Heart left ventricle (tissue), 16 donors: ENCODE measurements at regions not wholly inside any gene's neighbourhood (a gene's known extent, or its start where the extent isn't known, plus 50 kb on each side); places are given as distances from the start of the nearest gene placed in this dataset.

Source experiments
- ATAC-seq, 4 donors: fragments of 200-7000 bp; cut with Tn5 transposase; one replicate each; pipeline ENCODE4 v1.9.1; 2020 to 2022; ENCODE audit warnings: moderate library complexity in 4 of 4, mild to moderate bottlenecking in 3 of 4, moderate number of reproducible peaks in 1 of 4
- DNase-seq, 5 donors: peaks; one replicate each; pipeline ENCODE4 v3.0.0-alpha.2; 2020
- H3K27ac ChIP-seq, 12 donors: fragments of 200-600 bp; sonication (generic) in 4 of 12; one replicate each; pipeline versions ENCODE4 v1.5.0 to v1.8.0; 2016 to 2022; ENCODE audit warnings: mild to moderate bottlenecking in 2 of 12
- H3K27me3 ChIP-seq, 9 donors: fragments of 200-600 bp; sonication (generic) in 2 of 9; one replicate each; pipeline versions ENCODE4 v1.5.1 to v1.8.0; 2016 to 2022; ENCODE audit warnings: mild to moderate bottlenecking in 3 of 9
- H3K36me3 ChIP-seq, 9 donors: fragments of 200-600 bp; sonication (generic) in 2 of 9; one replicate each; pipeline versions ENCODE4 v1.5.0 to v1.8.0; 2018 to 2022; ENCODE audit warnings: mild to moderate bottlenecking in 2 of 9
- H3K4me1 ChIP-seq, 12 donors: fragments of 200-600 bp; sonication (generic) in 4 of 12; one replicate each; pipeline versions ENCODE4 v1.5.0 to v1.8.0; 2016 to 2022; ENCODE audit warnings: mild to moderate bottlenecking in 3 of 12
- H3K4me3 ChIP-seq, 12 donors: fragments of 200-600 bp; sonication (generic) in 4 of 12; one replicate each; pipeline versions ENCODE4 v1.5.0 to v1.8.0; 2017 to 2022; ENCODE audit warnings: mild to moderate bottlenecking in 9 of 12, moderate library complexity in 4 of 12
- H3K9me3 ChIP-seq, 12 donors: fragments of 200-600 bp; sonication (generic) in 4 of 12; one replicate each; pipeline versions ENCODE4 v1.5.0 to v1.8.0; 2016 to 2022; ENCODE audit warnings: mild to moderate bottlenecking in 1 of 12
- CTCF ChIP-seq, 12 donors: fragments of 200-600 bp; sonication (generic) in 4 of 12; IDR thresholded peaks; one replicate each; pipeline versions ENCODE4 v1.5.0 to v1.8.0; 2018 to 2022; ENCODE audit warnings: antibody characterized with exemption in 12 of 12, mild to moderate bottlenecking in 5 of 12
- POLR2A ChIP-seq, 2 donors: fragments of 450-650 bp; IDR thresholded peaks; one replicate each; pipeline ENCODE4 v1.6.1; 2017; ENCODE audit warnings: antibody characterized with exemption in 2 of 2, mild to moderate bottlenecking in 2 of 2, moderate library complexity in 2 of 2
- WGBS, 4 donors: extraction: QIAGEN DNeasy Blood & Tissue Kit in 2 of 4; methylation state at CpG; one replicate each; pipeline versions ENCODE4 v1.1.5 to v1.1.7; 2013 to 2018; 5-methylcytosine and 5-hydroxymethylcytosine counted together
- intact Hi-C, 10 donors: fragments of 100-400 bp; cut with DNase I; formaldehyde crosslinking; loops; one replicate each; pipeline versions ENCODE4 v1.11.1 to v1.14.2; 2022
- donor health status: ischemic (EF 13 %, LVEDD 7.1; RV severe dilation, severe dysfunction).
- donor health status: healthy with polysubstance abuse.
- donor health status: DM: no; HTN: yes; CAD: no.
- donor health status: DM: no; HTN: no; CAD: no.
- donor health status: ischemic (EF 25% LVEDD 6.9; RV normal size, moderate dysfunction).
- donor health status: ischemic (EF 25% LVEDD 5.7; RV mildly dilated, moderate dysfunction).
- donor health status: healthy.
- donor health status: DM: yes; HTN: yes; CAD: no.
- donor health status: ischemic (EF 35%, LVEDD 5.7; RV mildly dilated, moderate dysfunction).
- donor health status: nonischemic (EF 11% LVEDD 7.7; RV severe dilation, severe dysfunction).
- donor health status: DM: yes; HTN: yes; CAD: no.
- donor health status: PGD.
- donor health status: ischemic (EF 29% LVEDD 5.4; RV normal size, mild dysfunction).
- donor health status: nonischemic (EF 23%, LVEDD 6.1; RV moderate dilation, normal function).

GRCh38 chr10:57921140-57921539 lies 346.6 kb downstream of the IPMK start:
- Histone ChIP-seq H3K4me3 (no peak overlapping the region), H3K27me3 (no peaks in the 10 kb centered on the region), H3K9me3 (no peaks in the 10 kb centered on the region), H3K36me3 (no peaks in the 10 kb centered on the region), H3K27ac (no peak overlapping the region), H3K4me1 (no peaks in the 10 kb centered on the region)
- TF ChIP-seq CTCF (IDR thresholded peaks at IDR 0.05) (no peak), POLR2A (IDR thresholded peaks at IDR 0.05) (no peak)
- intact Hi-C loops = no loop called here
- ATAC-seq (no peak), DNase-seq (no peak)

- DNase-seq = no peak
- ATAC-seq = no peak
- H3K36me3 ChIP-seq = no peaks in the 10 kb centered on the region
- no peaks in the 10 kb centered on the region for H3K27me3 ChIP-seq
- no peaks in the 10 kb centered on the region for H3K4me1 ChIP-seq
- no peak overlapping the region for H3K27ac ChIP-seq
- intact Hi-C loops = no loop called here
- WGBS, 4 donors = 72 to 81% (median 76%) methylated on average over 1 of the region's 1 CpG
- no peak for TF ChIP-seq POLR2A (IDR thresholded peaks at IDR 0.05)
- no peak for TF ChIP-seq CTCF (IDR thresholded peaks at IDR 0.05)
- H3K4me3 ChIP-seq = no peak overlapping the region
- H3K9me3 ChIP-seq = no peaks in the 10 kb centered on the region
Measured at GRCh38 chr10:57919864-57920263, 347.8 kb downstream of the IPMK start.

- no peaks in the 10 kb centered on the region for H3K4me1 ChIP-seq
- H3K27ac ChIP-seq = no peak overlapping the region
- no peak overlapping the region for H3K4me3 ChIP-seq
- H3K9me3 ChIP-seq = no peaks in the 10 kb centered on the region
- intact Hi-C loops = no loop called here
- H3K36me3 ChIP-seq = no peaks in the 10 kb centered on the region
- ATAC-seq = no peak
- no peak for DNase-seq
- no peaks in the 10 kb centered on the region for H3K27me3 ChIP-seq
- TF ChIP-seq CTCF (IDR thresholded peaks at IDR 0.05) (no peak), POLR2A (IDR thresholded peaks at IDR 0.05) (no peak)
Measured at GRCh38 chr10:57917019-57917418, 350.7 kb downstream of the IPMK start.

DNA sequence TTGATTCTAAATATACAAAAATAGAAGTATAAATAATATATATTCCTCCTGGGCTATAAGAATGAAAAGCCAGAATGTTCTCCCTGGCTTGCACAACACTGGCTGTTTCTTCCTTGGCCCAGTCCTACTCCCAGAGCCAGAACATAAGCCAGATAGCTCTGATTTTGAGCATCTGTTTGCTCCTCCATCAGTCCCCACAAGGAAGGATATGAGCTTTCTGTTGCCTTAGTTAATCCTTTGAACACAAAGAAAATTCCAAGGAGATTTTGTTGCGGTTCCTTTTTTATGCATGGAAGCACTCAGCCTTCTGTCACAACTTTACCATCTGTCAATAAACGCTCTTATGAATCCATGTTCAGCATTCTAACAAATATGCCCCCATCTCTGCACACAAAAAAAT lies 361.8 kb downstream of the IPMK start:
- no peaks in the 10 kb centered on the region for H3K27me3 ChIP-seq
- DNase-seq = no peak
- H3K27ac ChIP-seq = no peak overlapping the region
- 73 to 80% (median 77%) methylated on average over 2 of the region's 2 CpGs for WGBS, 4 donors
- peaks cover 0 to 7% (median 0%) of the 10 kb centered on the region in 12 donors for H3K9me3 ChIP-seq
- intact Hi-C loops = no loop called here
- H3K4me3 ChIP-seq = no peak overlapping the region
- no peaks in the 10 kb centered on the region for H3K4me1 ChIP-seq
- ATAC-seq = no peak
- TF ChIP-seq CTCF (IDR thresholded peaks at IDR 0.05) (no peak), POLR2A (IDR thresholded peaks at IDR 0.05) (no peak)
- H3K36me3 ChIP-seq = no peaks in the 10 kb centered on the region
